NCI-H2227 (cell line): ENCODE measurements at regions not wholly inside any gene's neighbourhood (a gene's known extent, or its start where the extent isn't known, plus 50 kb on each side); places are given as distances from the start of the nearest gene placed in this dataset.

Experiments used
- DNase-seq: peaks from one replicate; lab custom pipeline; 2025; ENCODE audit not compliant: unreplicated experiment; lab: John Stamatoyannopoulos, UW

- no peak for DNase-seq
Measured at GRCh38 chr10:29063806-29064644, 224.8 kb upstream of the LYZL1 start.

- no peak for DNase-seq
Measured at GRCh38 chr10:29064680-29065079, 224.2 kb upstream of the LYZL1 start.

GRCh38 chr10:29067161-29067560 is 221.7 kb upstream of the LYZL1 start:
- DNase-seq: no peak

GRCh38 chr10:29067628-29068027 is 221.2 kb upstream of the LYZL1 start:
- no peak for DNase-seq

- no peak for DNase-seq
Measured at GRCh38 chr10:29068302-29068701, 220.6 kb upstream of the LYZL1 start.

GRCh38 chr10:29068966-29069365 is 219.9 kb upstream of the LYZL1 start:
- no peak for DNase-seq

GRCh38 chr10:29069941-29070340 is 218.9 kb upstream of the LYZL1 start:
- DNase-seq: no peak

- DNase-seq: no peak
Measured at GRCh38 chr10:29078919-29079318, 210.0 kb upstream of the LYZL1 start.

- no peak for DNase-seq
Measured at GRCh38 chr10:29081231-29081630, 207.6 kb upstream of the LYZL1 start.

- no peak for DNase-seq
Measured at GRCh38 chr10:29081951-29082685, 206.8 kb upstream of the LYZL1 start.

- DNase-seq: no peak
Measured at GRCh38 chr10:29083096-29083495, 205.8 kb upstream of the LYZL1 start.

GRCh38 chr10:29084681-29085307 is 204.1 kb upstream of the LYZL1 start:
- no peak for DNase-seq

GRCh38 chr10:29089091-29089490 is 199.8 kb upstream of the LYZL1 start:
- no peak for DNase-seq

GRCh38 chr10:29096303-29096824 is 192.5 kb upstream of the LYZL1 start:
- no peak for DNase-seq

GRCh38 chr10:29098423-29098822 is 190.4 kb upstream of the LYZL1 start:
- no peak for DNase-seq

GRCh38 chr10:29099001-29099400 is 189.9 kb upstream of the LYZL1 start:
- no peak for DNase-seq

- no peak for DNase-seq
Measured at GRCh38 chr10:29099415-29099814, 189.5 kb upstream of the LYZL1 start.

- no peak for DNase-seq
Measured at GRCh38 chr10:29100505-29100904, 188.4 kb upstream of the LYZL1 start.

- no peak for DNase-seq
Measured at GRCh38 chr10:29102233-29102632, 186.6 kb upstream of the LYZL1 start.

- DNase-seq: no peak
Measured at GRCh38 chr10:29102636-29103035, 186.2 kb upstream of the LYZL1 start.

GRCh38 chr10:29104661-29105399 is 184.0 kb upstream of the LYZL1 start:
- no peak for DNase-seq
